CD4-positive, CD25-positive, alpha-beta regulatory T cell (primary cell): ENCODE measurements at regions not wholly inside any gene's neighbourhood (a gene's known extent, or its start where the extent isn't known, plus 50 kb on each side); places are given as distances from the start of the nearest gene placed in this dataset.

Experiments
- ATAC-seq, 2 donors: fragments of 150-1000 bp; cut with Tn5 transposase; one replicate each; pipeline ENCODE4 v1.10.0; 2021; ENCODE audit warnings: low read depth in 2 of 2, moderate number of reproducible peaks in 2 of 2, moderate library complexity in 1 of 2
- DNase-seq, 3 donors: peaks; one replicate each; pipeline versions ENCODE4 v3.0.0 to v3.0.0-alpha.2; 2012 to 2022; ENCODE audit warnings: mixed read lengths in 1 of 3
- H3K27ac ChIP-seq: one replicate; pipeline ENCODE4 v1.7.0; 2013; ENCODE audit warnings: mild to moderate bottlenecking, low read length; ENCODE audit not compliant: insufficient read depth, poor library complexity, severe bottlenecking
- H3K27me3 ChIP-seq: one replicate; pipeline ENCODE4 v1.7.0; 2013; ENCODE audit warnings: low read length; ENCODE audit not compliant: control insufficient read depth, insufficient read depth
- H3K36me3 ChIP-seq: one replicate; pipeline ENCODE4 v1.7.0; 2013; ENCODE audit warnings: mild to moderate bottlenecking, low read length, moderate library complexity; ENCODE audit not compliant: control insufficient read depth, insufficient read depth
- H3K4me1 ChIP-seq: 2 replicates; pipeline ENCODE4 v1.7.0; 2013; ENCODE audit warnings: mild to moderate bottlenecking, low read length; ENCODE audit not compliant: insufficient read depth, control insufficient read depth, poor library complexity, severe bottlenecking
- H3K4me3 ChIP-seq: one replicate; pipeline ENCODE4 v1.7.0; 2013; ENCODE audit warnings: low read depth, mild to moderate bottlenecking, low read length, moderate library complexity
- H3K9me3 ChIP-seq, 2 experiments: 1 replicate in 1 of 2; 2 replicates in 1 of 2; pipeline ENCODE4 v1.7.0; 2013; ENCODE audit warnings: low read length in 2 of 2, mild to moderate bottlenecking in 1 of 2, moderate library complexity in 1 of 2; ENCODE audit not compliant: control insufficient read depth in 2 of 2
- H3K27ac Mint-ChIP-seq, 3 donors: one replicate each; pipeline ENCODE4 v1.8.0; 2020 to 2022; ENCODE audit warnings: mild to moderate bottlenecking in 3 of 3, mixed read lengths in 3 of 3, moderate library complexity in 2 of 3
- H3K27me3 Mint-ChIP-seq: one replicate; pipeline ENCODE4 v1.8.0; 2022; ENCODE audit warnings: mild to moderate bottlenecking, mixed read lengths
- H3K36me3 Mint-ChIP-seq: one replicate; pipeline ENCODE4 v1.8.0; 2020; ENCODE audit warnings: mixed read lengths
- H3K4me1 Mint-ChIP-seq, 4 donors: one replicate each; pipeline ENCODE4 v1.8.0; 2020 to 2022; ENCODE audit warnings: mixed read lengths in 4 of 4, mild to moderate bottlenecking in 1 of 4
- H3K4me3 Mint-ChIP-seq, 4 donors: one replicate each; pipeline ENCODE4 v1.8.0; 2020 to 2022; ENCODE audit warnings: mild to moderate bottlenecking in 4 of 4, mixed read lengths in 4 of 4, moderate library complexity in 3 of 4
- H3K9me3 Mint-ChIP-seq, 7 donors: one replicate each; pipeline ENCODE4 v1.8.0; 2020 to 2022; ENCODE audit warnings: mixed read lengths in 7 of 7, mild to moderate bottlenecking in 3 of 7, moderate library complexity in 2 of 7

DNA sequence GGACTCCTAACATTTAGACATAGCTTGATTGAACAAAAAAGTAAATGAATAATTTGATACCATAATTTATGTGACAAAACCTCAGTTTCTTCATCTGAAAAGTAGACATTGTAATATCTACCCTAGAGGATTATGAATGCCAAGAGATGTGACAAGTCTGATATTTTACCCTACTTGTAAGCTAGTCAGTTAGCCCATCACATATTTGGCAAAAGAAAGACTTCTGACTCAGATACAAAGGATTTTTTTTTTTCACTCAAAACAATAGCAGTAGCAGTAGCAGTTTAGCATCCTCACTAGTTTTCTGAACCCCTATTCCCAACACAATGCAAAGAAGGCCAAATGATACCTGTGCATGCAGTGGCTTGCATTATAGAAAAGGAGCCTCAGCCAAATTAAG lies 377.3 kb upstream of the E2F7 start:
- Mint-ChIP-seq H3K36me3 (no peaks in the 10 kb centered on the region), H3K4me3 (no peak overlapping the region), H3K27me3 (no peaks in the 10 kb centered on the region), H3K9me3 (peaks cover 0 to 6% (median 0%) of the 10 kb centered on the region in 7 donors), H3K4me1 (no peaks in the 10 kb centered on the region), H3K27ac (no peak overlapping the region)
- no peak overlapping the region for H3K27ac ChIP-seq
- H3K9me3 ChIP-seq: no peaks in the 10 kb centered on the region
- H3K36me3 ChIP-seq: no peaks in the 10 kb centered on the region
- no peak for ATAC-seq
- H3K4me1 ChIP-seq: no peaks in the 10 kb centered on the region
- no peaks in the 10 kb centered on the region for H3K27me3 ChIP-seq
- H3K4me3 ChIP-seq: no peak overlapping the region
- no peak for DNase-seq

DNA sequence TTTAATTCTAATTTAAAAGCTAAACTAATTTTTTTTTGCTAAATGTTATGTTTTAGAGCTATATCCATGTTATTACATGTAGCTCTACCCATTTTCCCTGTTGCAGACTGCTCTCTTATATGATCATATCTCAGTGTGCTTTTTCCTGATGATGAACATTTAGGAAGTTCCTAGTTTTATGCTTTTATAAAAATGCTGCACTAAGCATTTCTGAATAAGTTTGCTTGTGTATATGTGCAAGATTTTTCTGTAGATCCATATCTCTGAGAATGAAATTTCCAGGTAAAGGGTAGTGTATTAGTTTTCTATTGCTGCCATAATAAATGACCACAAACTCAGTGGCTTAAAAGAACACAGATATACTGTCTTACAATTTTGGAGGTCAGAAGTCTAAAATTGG lies 374.4 kb upstream of the E2F7 start:
- no peaks in the 10 kb centered on the region for H3K4me1 ChIP-seq
- ATAC-seq (no peak), DNase-seq (no peak)
- no peaks in the 10 kb centered on the region for H3K27me3 ChIP-seq
- H3K9me3 ChIP-seq: no peaks in the 10 kb centered on the region
- no peaks in the 10 kb centered on the region for H3K36me3 ChIP-seq
- Mint-ChIP-seq H3K27ac (no peak overlapping the region), H3K27me3 (no peaks in the 10 kb centered on the region), H3K4me3 (no peak overlapping the region), H3K4me1 (no peaks in the 10 kb centered on the region), H3K36me3 (no peaks in the 10 kb centered on the region), H3K9me3 (peaks cover 0 to 4% (median 0%) of the 10 kb centered on the region in 7 donors)
- no peak overlapping the region for H3K27ac ChIP-seq
- H3K4me3 ChIP-seq: no peak overlapping the region

DNA sequence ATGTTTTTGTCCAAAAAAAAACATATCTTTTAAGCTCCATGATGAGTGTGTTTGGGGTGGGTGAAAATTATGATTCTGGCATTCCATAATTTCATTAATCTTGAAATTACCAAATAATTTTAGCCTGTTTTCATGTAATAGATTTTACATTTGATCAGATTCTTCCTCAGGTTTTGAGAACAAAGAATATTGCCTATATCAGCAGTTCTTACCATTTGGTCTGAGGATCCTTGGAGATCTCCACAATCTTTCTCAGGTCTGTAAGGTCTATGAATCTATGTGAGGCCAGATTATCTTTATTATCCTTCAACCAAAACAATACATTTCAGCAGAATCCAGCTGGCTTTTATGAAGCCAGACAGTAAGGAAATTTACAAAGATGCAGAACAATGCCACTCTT lies 373.3 kb upstream of the E2F7 start:
- no peak overlapping the region for H3K27ac Mint-ChIP-seq
- H3K9me3 ChIP-seq: no peaks in the 10 kb centered on the region
- ATAC-seq: no peak
- no peaks in the 10 kb centered on the region for H3K36me3 ChIP-seq
- H3K4me3 ChIP-seq: no peak overlapping the region
- H3K36me3 Mint-ChIP-seq: no peaks in the 10 kb centered on the region
- H3K4me3 Mint-ChIP-seq: no peak overlapping the region
- H3K27me3 Mint-ChIP-seq: no peaks in the 10 kb centered on the region
- no peak for DNase-seq
- H3K27ac ChIP-seq: no peak overlapping the region
- peaks cover 0 to 2% (median 0%) of the 10 kb centered on the region in 7 donors for H3K9me3 Mint-ChIP-seq
- H3K4me1 Mint-ChIP-seq: no peaks in the 10 kb centered on the region
- no peaks in the 10 kb centered on the region for H3K27me3 ChIP-seq
- H3K4me1 ChIP-seq: no peaks in the 10 kb centered on the region

DNA sequence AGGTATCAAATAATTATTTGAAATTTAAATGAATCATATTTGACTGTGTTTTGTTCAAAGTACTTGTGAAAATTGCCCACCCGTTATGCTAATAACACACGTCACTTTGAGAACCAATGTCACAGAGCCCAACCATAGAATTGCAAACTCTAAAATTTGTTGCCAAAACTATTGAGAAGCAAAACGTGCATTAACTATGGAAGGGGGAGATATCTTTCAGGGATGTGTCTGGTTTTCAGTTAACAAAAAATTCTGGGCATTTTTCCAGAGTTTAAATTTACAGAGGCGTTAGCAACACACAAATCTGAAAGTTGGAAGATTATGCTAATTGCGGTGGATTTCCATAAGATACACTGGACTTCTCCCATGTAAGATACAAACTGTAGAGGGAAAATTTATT lies 371.8 kb upstream of the E2F7 start:
- H3K4me3 Mint-ChIP-seq: no peak overlapping the region
- peaks cover 0 to 2% (median 0%) of the 10 kb centered on the region in 7 donors for H3K9me3 Mint-ChIP-seq
- no peaks in the 10 kb centered on the region for H3K4me1 Mint-ChIP-seq
- Histone ChIP-seq H3K9me3 (no peaks in the 10 kb centered on the region), H3K36me3 (no peaks in the 10 kb centered on the region), H3K4me3 (no peak overlapping the region), H3K27ac (no peak overlapping the region), H3K4me1 (no peaks in the 10 kb centered on the region), H3K27me3 (no peaks in the 10 kb centered on the region)
- ATAC-seq (no peak), DNase-seq (no peak)
- H3K27me3 Mint-ChIP-seq: no peaks in the 10 kb centered on the region
- H3K36me3 Mint-ChIP-seq: no peaks in the 10 kb centered on the region
- H3K27ac Mint-ChIP-seq: no peak overlapping the region

DNA sequence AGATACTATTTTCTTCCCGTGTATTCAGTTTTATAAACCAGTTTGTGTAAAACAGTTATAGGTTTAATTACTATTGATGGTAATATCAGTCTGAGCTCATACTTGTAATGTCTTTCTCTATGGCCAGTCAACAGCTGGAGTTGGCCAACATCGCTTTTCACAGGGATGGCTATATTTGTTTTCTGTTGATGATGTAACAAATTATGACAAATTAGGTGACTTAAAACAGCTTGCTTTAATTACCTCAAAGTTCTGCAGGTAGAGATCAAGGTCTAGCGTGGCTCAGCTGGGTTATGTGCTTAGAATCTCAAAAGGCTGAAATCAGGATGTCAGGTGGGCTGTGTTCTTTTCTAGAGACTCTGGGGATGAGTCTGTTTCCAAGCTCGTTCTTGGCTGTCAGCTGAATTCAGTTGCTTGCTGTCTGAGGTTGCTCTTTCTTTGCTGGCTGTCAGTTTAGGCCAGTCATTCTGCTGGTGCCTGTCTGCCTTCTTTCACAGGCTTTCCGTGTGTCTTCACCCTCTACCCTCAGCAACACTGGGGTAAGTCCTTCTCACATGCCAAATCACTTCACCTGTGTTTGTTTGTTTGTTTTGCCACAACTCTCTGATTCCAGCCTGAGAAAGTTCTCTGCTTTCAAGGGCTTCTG lies 370.2 kb upstream of the E2F7 start:
- Histone ChIP-seq H3K27me3 (no peaks in the 10 kb centered on the region), H3K9me3 (no peaks in the 10 kb centered on the region), H3K4me1 (no peaks in the 10 kb centered on the region), H3K36me3 (no peaks in the 10 kb centered on the region), H3K4me3 (no peak overlapping the region), H3K27ac (no peak overlapping the region)
- ATAC-seq (no peak), DNase-seq (no peak)
- H3K9me3 Mint-ChIP-seq: peaks cover 0 to 2% (median 0%) of the 10 kb centered on the region in 7 donors
- no peaks in the 10 kb centered on the region for H3K27me3 Mint-ChIP-seq
- no peaks in the 10 kb centered on the region for H3K4me1 Mint-ChIP-seq
- H3K4me3 Mint-ChIP-seq: no peak overlapping the region
- H3K27ac Mint-ChIP-seq: no peak overlapping the region
- H3K36me3 Mint-ChIP-seq: no peaks in the 10 kb centered on the region

DNA sequence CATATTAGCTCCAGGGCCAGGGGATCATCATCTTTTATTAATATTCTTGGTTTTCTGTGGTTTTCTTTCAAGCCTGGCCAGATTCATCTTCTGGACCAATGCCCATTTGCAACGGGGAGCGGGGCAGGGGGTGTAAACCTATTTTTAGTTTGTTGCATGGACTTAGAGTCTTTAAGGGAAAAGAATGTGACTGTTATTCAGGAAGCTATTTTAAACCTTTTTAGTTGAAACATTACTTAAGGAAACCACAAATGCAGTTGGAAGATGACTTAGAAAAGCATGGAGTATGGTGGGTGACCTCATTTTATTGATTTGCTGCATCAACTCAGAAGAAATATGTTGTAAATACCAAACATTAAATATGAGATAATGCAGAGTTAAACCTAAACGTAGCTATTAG lies 368.4 kb upstream of the E2F7 start:
- no peaks in the 10 kb centered on the region for H3K36me3 ChIP-seq
- H3K27me3 ChIP-seq: no peaks in the 10 kb centered on the region
- Mint-ChIP-seq H3K27ac (no peak overlapping the region), H3K4me3 (no peak overlapping the region), H3K27me3 (no peaks in the 10 kb centered on the region), H3K9me3 (peaks cover 0 to 4% (median 0%) of the 10 kb centered on the region in 7 donors), H3K4me1 (no peaks in the 10 kb centered on the region), H3K36me3 (no peaks in the 10 kb centered on the region)
- no peak for DNase-seq
- no peaks in the 10 kb centered on the region for H3K9me3 ChIP-seq
- no peaks in the 10 kb centered on the region for H3K4me1 ChIP-seq
- no peak overlapping the region for H3K4me3 ChIP-seq
- H3K27ac ChIP-seq: no peak overlapping the region
- ATAC-seq: no peak

DNA sequence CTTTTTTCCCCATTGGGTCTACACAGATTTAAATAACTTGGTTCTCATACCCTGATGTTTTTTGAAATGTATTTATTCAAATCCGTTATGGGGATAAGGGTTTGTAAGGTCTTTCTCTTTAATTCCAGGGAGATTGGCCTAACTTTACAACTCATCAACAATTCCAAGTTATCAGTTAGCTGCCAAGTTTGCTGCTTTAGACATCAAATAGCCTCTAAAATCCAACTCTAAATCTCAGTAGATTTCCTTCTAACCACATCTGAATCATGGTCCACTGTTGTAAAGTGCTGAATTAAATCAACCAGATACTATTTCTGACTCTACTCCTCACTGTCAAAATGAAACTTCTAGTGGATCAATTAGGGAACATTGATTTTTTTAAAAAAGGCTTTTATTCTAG lies 364.1 kb upstream of the E2F7 start:
- H3K4me3 ChIP-seq: no peak overlapping the region
- no peaks in the 10 kb centered on the region for H3K36me3 ChIP-seq
- no peaks in the 10 kb centered on the region for H3K36me3 Mint-ChIP-seq
- no peak for ATAC-seq
- H3K27me3 ChIP-seq: no peaks in the 10 kb centered on the region
- H3K9me3 Mint-ChIP-seq: peaks cover 0 to 17% (median 5%) of the 10 kb centered on the region in 7 donors
- H3K27ac Mint-ChIP-seq: no peak overlapping the region
- no peaks in the 10 kb centered on the region for H3K27me3 Mint-ChIP-seq
- H3K4me1 ChIP-seq: no peaks in the 10 kb centered on the region
- DNase-seq: no peak
- H3K4me3 Mint-ChIP-seq: no peak overlapping the region
- no peaks in the 10 kb centered on the region for H3K4me1 Mint-ChIP-seq
- no peak overlapping the region for H3K27ac ChIP-seq
- no peaks in the 10 kb centered on the region for H3K9me3 ChIP-seq

DNA sequence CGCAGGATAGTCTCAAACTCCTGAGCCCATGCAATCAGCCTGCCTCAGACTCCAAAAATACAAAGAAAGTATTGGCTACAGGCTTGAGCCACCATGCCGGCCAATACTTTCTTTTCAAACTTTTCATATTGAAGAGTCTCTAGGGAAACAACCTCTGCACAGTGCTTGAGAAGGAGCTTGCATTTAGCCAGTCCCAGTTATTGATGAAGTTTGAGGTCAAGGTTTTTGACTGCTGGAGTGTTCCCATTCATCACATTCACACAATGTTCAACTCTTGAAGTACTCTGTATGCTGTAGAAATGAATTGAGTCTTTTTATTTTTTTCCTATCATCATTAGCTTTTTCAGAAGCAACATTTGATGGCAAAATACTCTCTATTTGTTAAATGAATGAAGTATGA lies 355.8 kb upstream of the E2F7 start:
- DNase-seq: no peak
- no peak overlapping the region for H3K27ac Mint-ChIP-seq
- Histone ChIP-seq H3K27me3 (no peaks in the 10 kb centered on the region), H3K4me3 (no peak overlapping the region), H3K27ac (no peak overlapping the region), H3K4me1 (no peaks in the 10 kb centered on the region), H3K9me3 (no peaks in the 10 kb centered on the region), H3K36me3 (no peaks in the 10 kb centered on the region)
- no peaks in the 10 kb centered on the region for H3K4me1 Mint-ChIP-seq
- H3K9me3 Mint-ChIP-seq: peaks cover 0 to 4% (median 2%) of the 10 kb centered on the region in 7 donors
- no peaks in the 10 kb centered on the region for H3K36me3 Mint-ChIP-seq
- no peak for ATAC-seq
- no peak overlapping the region for H3K4me3 Mint-ChIP-seq
- no peaks in the 10 kb centered on the region for H3K27me3 Mint-ChIP-seq
